HG02610 (cell line): ENCODE measurements at regions not wholly inside any gene's neighbourhood (a gene's known extent, or its start where the extent isn't known, plus 50 kb on each side); places are given as distances from the start of the nearest gene placed in this dataset.
"Not testable (repeated sequence)": the region's sequence is repeated elsewhere in the genome, so short reads cannot be mapped to it uniquely, and the experiment has no call there.

Experiments used
- ATAC-seq: cut with Tn5 transposase; IDR thresholded peaks from one replicate; pipeline ENCODE4 v1.9.1; 2021; ENCODE audit warnings: mild to moderate bottlenecking, moderate library complexity; ENCODE audit not compliant: unreplicated experiment

GRCh38 chr9:108270051-108270450 lies 585.7 kb downstream of the ACTL7B start:
- no peak for ATAC-seq

- ATAC-seq = no peak
Measured at GRCh38 chr9:108269371-108269770, 586.4 kb downstream of the ACTL7B start.

- ATAC-seq = no peak
Measured at GRCh38 chr9:108265065-108265464, 590.7 kb downstream of the ACTL7B start.

DNA sequence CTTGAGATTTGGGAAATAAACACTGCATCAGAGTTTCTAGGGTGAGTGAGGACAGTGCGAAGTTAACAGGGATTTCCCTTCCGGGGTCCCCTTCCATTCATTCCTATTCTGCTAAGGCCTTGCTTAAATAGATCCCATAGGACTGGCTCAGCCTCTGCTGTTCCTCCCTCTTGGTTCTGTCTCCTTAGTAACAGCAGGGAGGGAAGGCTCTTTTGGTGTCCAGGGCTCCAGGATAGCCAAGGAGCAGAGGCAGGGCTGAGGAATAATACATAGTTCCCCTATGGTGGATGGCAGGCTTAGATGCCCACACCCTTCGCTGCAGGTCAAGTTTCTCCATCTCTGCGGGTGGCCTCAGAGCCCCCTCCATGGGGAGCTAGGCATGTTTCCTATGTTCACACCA lies 591.7 kb downstream of the ACTL7B start:
- ATAC-seq = no peak

DNA sequence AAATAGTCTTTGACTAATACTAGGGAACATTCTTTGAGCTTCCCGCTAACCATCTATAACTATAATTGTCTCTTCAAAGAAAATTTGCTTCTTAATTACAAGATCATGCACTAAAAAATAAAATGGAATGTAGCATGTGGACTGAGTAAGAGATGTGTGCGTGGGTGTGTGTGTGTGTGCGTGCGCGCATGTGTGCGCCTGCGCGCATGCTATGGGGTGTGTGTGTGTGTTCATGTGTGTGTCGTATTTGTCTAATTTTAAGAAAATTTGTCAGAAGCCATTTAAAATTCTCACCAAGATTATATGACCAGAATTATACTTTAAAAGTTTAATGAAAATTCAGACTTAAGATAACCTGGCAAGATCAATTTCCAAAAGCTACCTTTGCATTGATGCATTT lies 593.0 kb downstream of the ACTL7B start:
- no peak for ATAC-seq

DNA sequence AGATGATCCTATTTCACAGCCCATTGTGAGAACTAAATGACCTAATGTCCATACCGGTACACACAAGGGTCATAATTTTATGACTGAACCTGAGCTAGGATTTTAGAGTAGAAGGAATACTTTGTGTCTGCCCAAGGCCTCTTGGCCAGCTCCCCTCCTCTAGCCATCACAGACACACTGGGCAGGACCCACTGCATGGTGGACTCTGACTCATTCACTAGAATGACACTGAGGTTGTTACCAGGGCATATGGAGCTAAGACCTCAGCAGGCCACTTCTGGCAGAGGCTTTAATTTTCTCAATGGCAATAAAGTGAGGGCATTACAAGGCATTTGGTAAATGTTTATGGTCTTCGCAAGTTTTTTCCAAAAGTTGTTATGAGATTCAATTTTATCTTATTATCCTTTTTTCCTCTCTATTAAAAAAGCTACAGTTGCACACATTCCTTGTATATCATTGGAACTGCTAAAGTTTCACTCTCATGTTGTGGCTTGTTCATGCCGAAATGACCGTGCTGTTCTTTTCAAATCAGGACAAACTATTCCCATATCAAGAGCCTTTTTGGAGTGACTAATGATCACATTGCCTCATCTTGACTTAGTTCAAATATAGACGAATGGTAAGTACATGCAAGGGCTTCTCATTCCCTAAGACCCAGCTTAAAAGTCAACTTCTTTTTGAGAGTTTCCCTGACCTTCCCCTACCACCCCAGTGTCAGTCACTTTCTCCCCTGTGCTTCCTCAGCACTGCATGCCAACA lies 595.7 kb downstream of the ACTL7B start:
- no peak for ATAC-seq

- no peak for ATAC-seq
Measured at GRCh38 chr9:108258640-108259039, 597.1 kb downstream of the ACTL7B start.

- no peak for ATAC-seq
Measured at GRCh38 chr9:108257382-108257781, 598.4 kb downstream of the ACTL7B start.

DNA sequence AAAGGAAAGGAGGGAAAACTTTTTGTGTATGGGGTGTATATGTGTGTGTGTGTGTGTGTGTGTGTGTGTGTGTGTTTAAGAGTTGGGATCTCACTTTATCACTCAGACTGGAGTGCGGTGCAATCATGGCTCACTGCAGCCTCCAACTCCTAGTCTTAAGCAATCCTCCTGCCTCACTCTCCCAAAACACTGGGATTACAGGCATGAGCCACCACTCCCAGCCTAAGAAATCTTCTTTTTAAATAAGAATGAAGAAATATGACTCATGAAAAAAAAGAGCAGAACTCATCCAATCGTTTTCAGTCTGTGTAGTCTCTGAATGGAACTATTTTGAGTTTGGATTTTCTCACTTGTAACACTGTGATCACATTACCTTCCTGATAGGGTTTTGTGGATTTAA lies 601.5 kb downstream of the ACTL7B start:
- ATAC-seq = no peak

DNA sequence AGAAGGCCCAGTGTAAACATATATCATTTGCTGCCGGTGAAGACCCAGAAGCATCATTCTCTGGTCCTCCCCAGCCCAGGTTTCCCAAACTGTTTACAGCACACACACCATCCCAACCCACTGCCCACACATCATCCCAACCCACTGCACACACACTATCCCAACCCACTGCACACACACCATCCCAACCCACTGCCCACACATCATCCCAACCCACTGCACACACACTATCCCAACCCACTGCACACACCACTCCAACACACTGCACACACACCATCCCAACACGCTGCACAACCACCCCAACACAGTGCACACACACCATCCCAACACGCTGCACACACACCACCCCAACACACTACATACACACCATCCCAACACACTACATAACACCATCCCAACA lies 608.4 kb downstream of the ACTL7B start:
- not testable (repeated sequence) for ATAC-seq

DNA sequence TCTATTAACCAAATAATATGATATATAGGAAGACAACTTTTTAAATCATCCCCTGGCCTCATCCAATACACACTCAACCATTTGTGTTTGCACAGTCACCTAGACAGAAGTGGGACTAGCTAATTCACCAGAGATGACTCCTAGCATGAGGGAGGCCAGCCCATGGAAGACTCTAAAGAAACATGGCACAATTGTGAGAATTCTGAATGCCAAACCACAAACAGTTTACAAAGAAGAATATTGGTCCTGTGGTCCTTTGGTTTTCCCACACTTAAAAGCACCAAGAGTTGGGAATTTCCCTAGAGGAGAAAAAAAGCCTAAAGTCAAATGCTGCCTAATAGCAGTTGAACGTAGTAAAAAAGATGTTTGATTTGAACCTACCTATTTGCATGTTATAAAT lies 609.9 kb downstream of the ACTL7B start:
- ATAC-seq = no peak

GRCh38 chr9:108245331-108245730 lies 610.5 kb downstream of the ACTL7B start:
- no peak for ATAC-seq

GRCh38 chr9:108244686-108245085 lies 611.1 kb downstream of the ACTL7B start:
- no peak for ATAC-seq

DNA sequence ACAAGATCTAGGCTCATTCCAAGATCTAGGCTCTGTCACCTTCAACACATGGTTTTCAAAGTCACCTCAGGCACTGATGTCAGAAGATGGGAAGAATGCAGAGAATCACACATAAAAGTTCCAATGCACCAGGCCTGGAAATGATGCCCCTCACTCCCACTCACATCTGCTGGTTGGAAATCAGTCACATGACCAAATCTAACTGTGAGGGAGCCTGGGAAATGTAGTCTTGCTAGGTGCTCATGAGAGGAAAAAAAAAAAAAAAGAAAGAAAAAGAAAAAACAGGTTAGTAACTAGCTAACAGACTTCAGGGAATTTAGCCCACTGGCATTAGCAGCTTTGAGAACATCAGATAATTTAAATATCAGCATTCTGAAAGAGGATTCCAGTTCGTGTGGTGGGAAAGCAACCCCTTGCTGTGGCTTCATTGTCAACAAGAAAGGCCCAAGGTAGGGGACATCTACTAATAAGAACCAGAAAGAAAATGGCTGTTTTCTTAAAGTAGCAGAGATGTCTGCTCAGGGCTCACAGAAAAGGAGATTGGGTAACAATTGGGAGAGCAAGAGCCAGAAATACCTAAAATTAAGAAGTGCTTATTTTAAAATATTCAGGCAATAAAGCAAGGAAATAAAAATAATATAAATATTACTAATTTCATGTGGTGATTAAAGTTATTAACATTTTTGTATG lies 614.3 kb downstream of the ACTL7B start:
- no peak for ATAC-seq

- ATAC-seq = no peak
Measured at GRCh38 chr9:108239696-108240321, 616.0 kb downstream of the ACTL7B start.

- ATAC-seq = no peak
Measured at GRCh38 chr9:108235609-108236008, 620.2 kb downstream of the ACTL7B start.

GRCh38 chr9:108234811-108235210 lies 621.0 kb downstream of the ACTL7B start:
- ATAC-seq = no peak

- no peak for ATAC-seq
Measured at GRCh38 chr9:108225149-108225800, 630.5 kb downstream of the ACTL7B start.

- no peak for ATAC-seq
Measured at GRCh38 chr9:108224716-108225115, 631.1 kb downstream of the ACTL7B start.

GRCh38 chr9:108219664-108220063 lies 636.1 kb downstream of the ACTL7B start:
- ATAC-seq = no peak
